NCI-H748 (cell line): ENCODE measurements at regions not wholly inside any gene's neighbourhood (a gene's known extent, or its start where the extent isn't known, plus 50 kb on each side); places are given as distances from the start of the nearest gene placed in this dataset.

Experiments used
- DNase-seq: peaks from one replicate; lab custom pipeline; 2025; ENCODE audit not compliant: unreplicated experiment; lab: John Stamatoyannopoulos, UW

DNA sequence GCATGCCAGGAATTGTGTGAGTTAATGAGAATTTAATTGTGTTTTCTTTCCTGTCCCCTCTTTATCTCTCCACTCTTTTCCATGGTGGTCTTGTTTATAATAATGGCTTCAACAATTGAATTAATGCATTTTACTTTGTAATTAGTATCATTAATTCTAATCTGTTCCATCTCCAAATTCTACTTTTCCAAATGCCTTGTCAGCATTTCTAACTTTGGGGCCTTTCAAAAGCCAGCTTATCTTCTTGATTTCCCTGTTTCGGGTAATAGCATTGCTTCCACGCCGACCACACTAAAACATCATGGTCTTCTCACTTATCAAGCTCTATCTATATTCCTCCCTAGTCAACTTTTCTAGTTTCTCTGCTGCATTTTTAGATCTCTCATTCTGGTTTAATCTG, 54.2 kb upstream of the RMST start:
- DNase-seq: no peak

DNA sequence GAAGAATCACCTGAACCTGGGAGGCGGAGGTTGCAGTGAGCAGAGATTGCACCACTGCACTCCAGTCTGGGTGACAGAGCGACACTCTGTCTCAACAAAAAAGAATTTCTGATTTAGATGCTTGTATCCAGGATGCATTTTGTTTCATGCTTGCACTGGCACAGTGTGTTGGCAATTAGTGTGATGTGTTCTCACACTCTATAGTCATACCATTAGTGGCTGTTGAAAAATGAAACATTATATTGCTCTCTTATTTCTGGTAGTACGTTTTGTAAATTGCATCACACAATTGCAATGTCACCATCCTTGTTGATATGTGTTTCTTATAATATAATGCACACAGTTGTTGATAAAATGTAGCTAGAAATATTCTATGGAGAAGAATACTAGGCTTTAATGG, 51.3 kb upstream of the RMST start:
- no peak for DNase-seq
